ENCODE measurements at regions not wholly inside any gene's neighbourhood (a gene's known extent, or its start where the extent isn't known, plus 50 kb on each side); places are given as distances from the start of the nearest gene placed in this dataset.
"Not testable (repeated sequence)": the region's sequence is repeated elsewhere in the genome, so short reads cannot be mapped to it uniquely, and the experiment has no call there.

DNA sequence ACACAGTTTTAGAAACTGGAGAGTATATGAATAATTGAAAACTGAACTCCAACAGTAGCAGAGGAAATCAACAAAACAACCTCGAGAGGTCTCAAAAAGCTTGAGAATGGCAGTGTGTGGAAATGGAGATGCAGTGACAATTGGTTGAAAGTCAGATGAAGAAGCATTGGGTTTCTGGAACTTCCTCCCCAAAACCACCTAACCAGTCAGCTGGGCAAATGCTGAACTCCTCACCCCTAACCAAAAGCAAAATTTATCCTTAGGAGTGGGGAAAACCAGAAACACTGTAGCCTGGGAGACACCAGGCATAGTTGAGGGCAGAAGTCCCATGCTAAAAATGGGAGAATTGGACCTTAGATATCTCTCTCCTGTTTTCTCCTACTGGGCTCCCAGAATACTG, 109.9 kb downstream of the TANC2 start:
- DNase-seq (ENCODE audit: low read depth in 4 of 4, low spot score in 3 of 4), result no peak

DNA sequence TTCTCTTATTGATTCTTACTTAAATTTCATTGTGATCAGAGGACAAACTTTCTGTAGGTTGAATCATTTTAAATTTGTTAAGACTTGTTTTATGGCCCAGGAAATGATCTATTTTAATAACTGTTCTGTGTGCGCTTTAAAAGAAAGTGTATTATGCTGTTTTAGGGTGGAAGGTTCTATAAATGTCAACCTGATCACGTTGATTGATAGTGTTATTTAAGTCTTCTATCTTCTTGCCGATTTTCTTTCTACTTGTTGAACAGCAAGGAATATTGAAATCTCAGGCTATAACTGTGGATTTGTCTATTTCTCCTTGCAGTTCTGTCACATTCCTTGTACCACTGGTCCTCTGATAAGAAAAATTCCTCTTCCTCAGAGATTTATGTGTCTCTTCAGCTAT, 112.7 kb downstream of the TANC2 start:
- no peak for DNase-seq (ENCODE audit: low read depth in 4 of 4, low spot score in 3 of 4)

DNA sequence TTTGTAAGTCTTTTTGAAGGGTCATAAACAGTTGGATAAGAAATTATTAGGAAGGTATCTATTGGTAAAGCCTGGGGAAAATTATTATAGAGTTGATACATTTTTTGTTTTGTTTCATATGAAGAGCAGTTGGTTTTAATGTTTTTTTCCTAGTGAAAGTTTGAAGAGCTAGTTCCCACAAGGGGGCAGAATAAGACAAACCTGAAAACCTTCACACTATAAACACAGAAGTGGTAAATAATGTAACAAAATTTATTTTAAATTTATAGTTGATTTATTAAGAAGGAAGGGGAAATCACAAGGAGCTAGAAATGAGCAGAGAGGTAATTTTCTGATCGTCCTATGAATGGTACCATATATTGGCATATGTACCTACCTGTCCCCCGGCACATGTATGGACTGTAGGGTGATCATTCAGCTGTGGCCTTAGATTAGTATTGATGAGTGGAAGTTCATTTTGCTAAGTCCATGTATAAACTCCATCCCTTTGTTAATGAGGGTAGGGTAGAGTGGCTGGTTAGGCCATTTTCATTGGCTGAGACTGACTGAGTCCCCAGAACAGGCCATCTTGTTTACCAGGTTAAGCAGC, 116.3 kb downstream of the TANC2 start:
- peak in 2 of 4 donors; percentile 1 to 2 for DNase-seq (ENCODE audit: low read depth in 4 of 4, low spot score in 3 of 4)

DNA sequence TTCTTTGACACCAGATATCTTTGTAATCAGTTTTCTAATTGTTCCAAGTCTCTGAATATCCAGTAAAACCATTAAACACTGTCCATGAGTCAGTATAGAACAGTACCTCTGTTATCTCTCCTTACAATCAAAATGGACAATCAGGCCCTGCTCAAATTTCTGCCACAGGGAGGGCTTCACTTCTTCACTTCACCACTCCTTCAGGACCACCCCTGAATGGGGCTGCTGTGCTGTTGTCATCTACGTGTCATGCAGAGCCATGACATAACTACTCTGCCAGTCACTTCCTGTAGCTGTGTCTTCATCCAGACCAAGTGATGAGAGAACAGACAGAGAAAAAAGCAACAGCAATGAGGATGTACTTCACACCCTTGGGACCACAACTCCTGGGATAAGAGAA, 116.9 kb downstream of the TANC2 start:
- DNase-seq (ENCODE audit: low read depth in 4 of 4, low spot score in 3 of 4), result no peak

DNA sequence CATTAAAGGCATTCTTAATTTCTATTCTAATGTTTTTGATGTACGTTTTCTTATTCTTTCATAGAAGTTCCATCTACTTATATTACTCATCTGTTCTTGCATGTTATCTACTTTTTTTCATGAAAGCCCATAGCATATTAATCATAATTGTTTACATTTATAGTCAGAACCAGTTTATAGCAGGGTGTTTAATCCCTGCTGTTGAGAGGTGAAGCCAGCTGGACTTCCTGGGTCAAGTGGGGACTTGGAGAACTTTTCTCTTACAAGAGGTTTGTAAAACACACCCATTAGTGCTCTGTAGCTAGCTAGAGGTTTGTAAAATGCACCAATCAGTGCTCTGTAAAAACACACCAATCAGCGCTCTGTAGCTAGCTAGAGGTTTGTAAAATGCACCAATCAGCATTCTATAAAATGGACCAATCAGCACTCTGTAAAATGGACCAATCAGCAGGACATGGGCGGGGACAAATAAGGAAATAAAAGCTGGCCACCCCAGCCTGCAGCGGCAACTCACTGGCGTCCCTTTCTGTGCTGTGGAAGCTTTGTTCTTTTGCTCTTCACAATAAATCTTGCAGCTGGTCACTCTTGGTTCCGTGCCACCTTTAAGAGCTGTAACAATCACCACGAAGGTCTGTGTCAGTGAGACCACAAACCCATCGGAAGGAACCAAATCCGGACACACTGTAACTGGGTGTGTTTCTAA, 120.6 kb downstream of the TANC2 start:
- DNase-seq (ENCODE audit: low read depth in 4 of 4, low spot score in 3 of 4), result no peak

DNA sequence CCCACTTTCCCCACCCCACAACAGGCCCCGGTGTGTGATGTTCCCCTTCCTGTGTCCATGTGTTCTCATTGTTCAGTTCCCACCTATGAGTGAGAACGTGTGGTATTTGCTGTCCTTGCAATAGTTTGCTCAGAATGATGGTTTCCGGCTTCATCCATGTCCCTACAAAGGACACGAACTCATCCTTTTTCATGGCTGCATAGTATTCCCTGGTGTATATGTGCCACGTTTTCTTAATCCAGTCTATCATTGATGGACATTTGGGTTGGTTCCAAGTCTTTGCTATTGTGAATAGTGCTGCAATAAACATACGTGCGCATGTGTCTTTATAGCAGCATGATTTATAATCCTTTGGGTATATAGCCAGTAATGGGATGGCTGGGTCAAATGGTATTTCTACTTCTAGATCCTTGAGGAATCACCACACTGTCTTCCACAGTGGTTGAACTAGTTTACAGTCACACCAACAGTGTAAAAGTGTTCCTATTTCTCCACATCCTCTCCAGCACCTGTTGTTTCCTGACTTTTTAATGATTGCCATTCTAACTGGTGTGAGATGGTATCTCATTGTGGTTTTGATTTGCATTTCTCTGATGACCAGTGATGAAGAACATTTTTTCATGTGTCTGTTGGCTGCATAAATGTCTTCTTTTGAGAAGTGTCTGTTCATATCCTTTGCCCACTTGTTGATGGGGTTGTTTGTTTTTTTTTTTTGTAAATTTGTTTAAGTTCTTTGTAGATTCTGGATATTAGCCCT, 124.5 kb downstream of the TANC2 start:
- DNase-seq (ENCODE audit: low read depth in 4 of 4, low spot score in 3 of 4), result not testable (repeated sequence)

DNA sequence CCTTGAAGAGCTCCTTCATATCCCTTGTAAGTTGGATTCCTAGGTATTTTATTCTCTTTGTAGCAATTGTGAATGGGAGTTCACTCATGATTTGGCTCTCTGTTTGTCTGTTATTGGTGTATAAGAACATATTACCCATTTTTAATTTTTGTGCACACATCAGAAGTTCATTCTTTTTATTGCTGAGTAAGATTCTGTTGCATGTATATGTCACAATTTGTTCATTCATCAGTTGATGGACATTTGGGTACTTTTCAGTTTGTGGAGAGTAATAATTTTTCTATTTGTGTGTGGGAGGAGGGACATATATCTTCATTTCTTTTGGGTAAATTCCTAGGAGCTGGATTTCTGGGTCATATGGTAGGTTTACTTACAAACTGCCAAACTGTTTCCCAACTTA, 125.9 kb downstream of the TANC2 start:
- not testable (repeated sequence) for DNase-seq (ENCODE audit: low read depth in 4 of 4, low spot score in 3 of 4)

DNA sequence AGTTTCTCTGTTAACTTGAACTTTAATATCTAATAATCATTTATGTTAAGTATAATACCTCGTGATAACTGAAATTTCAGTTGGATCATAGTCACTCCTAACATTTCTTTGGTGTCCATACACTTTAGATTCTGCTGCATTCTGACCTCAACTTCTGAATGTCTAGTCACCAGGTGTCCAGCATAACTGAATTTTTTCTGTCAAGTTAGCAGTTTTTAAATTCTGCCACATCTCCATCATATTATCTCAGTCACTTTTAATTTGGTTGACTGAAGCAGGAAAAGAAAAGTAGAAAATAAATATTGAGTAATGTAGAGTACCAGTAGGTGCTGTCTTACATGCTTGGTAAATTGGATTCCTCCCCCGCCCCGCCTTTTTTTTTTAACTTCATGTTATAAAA, 128.6 kb downstream of the TANC2 start:
- no peak for DNase-seq (ENCODE audit: low read depth in 4 of 4, low spot score in 3 of 4)

DNA sequence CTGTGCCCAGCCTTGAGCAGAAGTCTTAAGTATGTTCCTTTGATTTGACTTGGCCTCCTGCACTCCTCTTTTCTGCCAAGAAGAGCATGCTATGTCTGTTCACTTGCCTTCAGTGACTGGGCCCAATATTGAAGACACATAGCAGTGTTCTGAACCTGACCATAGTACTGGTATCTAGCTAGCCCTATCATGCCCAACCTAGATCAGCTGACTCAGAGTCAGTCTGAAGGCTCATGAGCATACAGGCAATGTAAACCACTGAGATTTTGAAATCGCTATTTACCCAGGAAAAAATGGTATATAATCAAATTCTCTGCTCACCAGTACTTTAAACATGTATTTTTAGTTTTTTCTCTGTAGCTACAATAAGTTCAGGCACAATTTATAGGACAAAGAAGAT, 129.4 kb downstream of the TANC2 start:
- no peak for DNase-seq (ENCODE audit: low read depth in 4 of 4, low spot score in 3 of 4)

DNA sequence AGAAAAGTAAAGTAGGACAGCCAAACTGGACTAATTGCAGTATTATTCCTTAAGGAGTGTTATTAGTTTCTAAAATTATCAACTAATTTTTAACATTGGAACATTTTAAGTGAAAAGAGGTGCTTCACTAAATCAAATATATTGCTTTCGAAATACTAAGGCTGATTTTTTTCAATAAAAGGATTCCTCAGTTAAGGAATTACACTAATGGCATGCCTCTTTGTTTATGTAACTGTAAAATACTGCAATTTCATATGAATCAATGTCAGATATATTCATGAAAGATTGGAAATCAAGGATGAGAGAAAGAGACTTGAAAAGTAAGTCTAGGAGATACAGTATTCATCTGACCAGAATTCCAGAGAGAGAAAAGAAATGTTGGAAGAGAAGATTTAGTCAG, 129.8 kb downstream of the TANC2 start:
- no peak for DNase-seq (ENCODE audit: low read depth in 4 of 4, low spot score in 3 of 4)

DNA sequence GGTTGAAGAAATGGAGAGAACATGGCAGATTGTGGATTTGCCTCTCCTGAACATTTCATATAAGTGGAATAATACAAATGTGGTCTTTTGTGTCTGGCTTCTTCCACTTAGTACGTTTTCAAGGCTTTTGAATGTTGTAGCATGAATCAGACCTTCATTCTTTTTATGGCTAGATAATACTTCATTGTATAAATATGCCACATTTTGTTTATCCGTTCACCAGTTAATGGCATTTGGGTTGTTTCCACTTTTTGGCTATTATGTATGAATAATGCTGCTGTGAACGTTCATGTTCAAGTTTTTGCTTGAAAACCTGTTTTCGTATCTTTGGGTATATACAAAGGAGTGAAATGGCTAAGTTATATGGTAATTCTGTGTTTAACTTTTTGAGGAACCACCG, 130.4 kb downstream of the TANC2 start:
- no peak for DNase-seq (ENCODE audit: low read depth in 4 of 4, low spot score in 3 of 4)

DNA sequence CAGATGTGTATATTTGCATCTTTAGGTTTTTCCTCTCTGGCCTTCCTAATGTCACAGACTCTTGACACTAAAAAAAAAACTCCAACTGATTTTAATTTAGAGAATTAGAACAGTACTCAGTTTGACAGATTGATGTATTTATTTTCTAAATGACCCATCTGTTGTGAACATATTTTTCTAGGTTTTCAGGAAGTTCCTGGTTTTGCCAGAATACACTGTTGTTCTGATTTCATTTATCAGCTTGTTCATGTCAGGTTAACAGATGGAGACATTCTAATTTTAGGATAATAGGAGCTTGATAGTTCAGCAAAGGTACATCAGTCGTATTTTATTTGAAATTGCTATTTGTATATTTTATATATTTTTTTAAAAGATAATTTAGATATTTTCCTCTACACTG, 133.4 kb downstream of the TANC2 start:
- no peak for DNase-seq (ENCODE audit: low read depth in 4 of 4, low spot score in 3 of 4)

DNA sequence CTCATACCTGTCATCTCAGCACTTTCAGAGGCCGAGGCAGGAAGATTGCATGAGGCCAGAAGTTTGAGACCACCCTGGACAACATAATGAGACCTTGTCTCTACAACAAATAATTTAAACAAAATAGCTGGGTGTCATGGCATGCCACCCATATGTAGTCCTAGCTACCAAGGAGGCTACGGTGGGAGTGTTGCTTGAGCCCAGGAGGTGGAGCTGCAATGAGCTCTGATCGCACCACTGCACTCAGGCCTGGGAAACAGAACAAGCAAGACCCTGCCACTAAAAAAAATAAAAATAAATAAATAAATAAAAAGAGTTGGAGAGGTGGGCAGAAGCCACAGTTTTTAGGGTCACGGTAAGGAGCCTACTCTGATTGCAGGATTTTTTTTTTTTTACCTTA, 136.0 kb downstream of the TANC2 start:
- no peak for DNase-seq (ENCODE audit: low read depth in 4 of 4, low spot score in 3 of 4)

DNA sequence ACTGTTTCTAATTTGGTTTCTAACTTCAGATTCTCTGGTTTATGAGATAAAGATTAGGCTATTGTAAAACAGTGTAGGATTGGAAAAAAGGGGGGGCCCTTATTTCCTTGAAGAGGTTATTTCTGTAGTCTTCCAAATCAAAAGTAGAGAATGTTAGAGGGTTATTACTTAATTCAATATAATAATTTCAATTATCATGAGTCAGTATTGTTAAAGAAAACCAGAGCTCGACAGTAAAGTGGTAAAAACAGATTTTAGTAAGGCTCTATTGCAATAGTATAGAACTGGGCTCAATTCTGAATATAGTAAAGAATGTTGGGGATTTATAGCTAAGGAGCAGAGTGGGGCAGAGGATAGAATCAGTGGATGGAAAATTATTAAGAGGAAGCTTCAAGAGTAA, 140.0 kb downstream of the TANC2 start:
- no peak for DNase-seq (ENCODE audit: low read depth in 4 of 4, low spot score in 3 of 4)

DNA sequence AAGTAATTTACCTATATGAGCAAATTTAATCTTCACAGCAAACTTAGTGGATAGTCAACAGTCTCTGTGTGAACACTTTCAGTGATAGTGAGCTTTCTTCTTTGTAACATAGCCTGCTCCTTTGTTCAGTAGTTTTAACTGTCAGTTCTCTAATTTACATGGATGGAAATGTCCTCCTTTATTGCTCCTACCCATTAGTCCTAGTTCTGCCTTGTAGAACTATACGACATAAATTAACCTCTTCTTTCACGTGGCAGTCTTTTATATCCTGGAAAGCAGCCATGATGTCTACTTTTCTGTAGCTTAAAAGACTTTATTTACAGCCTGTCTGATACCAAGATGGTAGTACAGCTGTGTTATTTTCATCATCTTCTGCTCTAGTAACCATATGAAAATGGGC, 143.6 kb downstream of the TANC2 start:
- no peak for DNase-seq (ENCODE audit: low read depth in 4 of 4, low spot score in 3 of 4)

DNA sequence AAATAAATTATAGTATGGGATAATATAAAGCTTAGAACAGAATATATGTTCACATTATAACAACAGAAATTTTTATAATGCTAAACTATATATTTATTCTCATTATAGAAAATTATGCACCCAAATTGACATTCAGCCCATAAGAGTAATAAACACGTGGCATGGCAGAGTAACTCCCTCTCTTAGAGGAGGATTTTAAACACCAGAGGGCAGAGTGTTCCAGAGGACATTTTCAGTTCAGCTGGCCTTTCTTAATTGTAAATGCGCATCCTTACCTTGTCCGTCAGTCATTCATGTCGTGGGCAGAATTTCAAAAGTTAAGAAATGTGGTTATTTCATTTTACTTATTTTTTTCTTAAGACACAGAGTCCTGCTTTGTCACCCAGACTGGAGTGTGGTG, 147.1 kb downstream of the TANC2 start:
- no peak for DNase-seq (ENCODE audit: low read depth in 4 of 4, low spot score in 3 of 4)

DNA sequence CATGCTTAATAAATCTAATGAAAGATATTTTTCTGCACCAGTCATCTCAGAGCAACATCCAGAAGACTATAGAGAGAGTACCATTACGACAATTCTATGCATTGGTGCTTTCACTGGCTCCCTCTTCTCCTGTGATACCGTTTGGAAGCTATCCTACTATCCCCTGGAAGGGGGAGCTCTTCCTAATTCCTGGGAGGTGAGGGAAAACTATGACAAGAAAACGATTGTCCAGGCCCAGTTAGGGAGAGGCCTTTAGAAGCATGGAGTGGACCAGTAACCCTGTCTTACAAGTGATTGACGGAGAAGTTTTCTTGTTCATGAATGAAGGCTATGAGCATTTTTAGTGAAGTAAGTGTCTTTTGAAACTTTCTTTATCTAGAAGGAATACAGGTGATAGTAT, 150.2 kb downstream of the TANC2 start:
- no peak for DNase-seq (ENCODE audit: low read depth in 4 of 4, low spot score in 3 of 4)

DNA sequence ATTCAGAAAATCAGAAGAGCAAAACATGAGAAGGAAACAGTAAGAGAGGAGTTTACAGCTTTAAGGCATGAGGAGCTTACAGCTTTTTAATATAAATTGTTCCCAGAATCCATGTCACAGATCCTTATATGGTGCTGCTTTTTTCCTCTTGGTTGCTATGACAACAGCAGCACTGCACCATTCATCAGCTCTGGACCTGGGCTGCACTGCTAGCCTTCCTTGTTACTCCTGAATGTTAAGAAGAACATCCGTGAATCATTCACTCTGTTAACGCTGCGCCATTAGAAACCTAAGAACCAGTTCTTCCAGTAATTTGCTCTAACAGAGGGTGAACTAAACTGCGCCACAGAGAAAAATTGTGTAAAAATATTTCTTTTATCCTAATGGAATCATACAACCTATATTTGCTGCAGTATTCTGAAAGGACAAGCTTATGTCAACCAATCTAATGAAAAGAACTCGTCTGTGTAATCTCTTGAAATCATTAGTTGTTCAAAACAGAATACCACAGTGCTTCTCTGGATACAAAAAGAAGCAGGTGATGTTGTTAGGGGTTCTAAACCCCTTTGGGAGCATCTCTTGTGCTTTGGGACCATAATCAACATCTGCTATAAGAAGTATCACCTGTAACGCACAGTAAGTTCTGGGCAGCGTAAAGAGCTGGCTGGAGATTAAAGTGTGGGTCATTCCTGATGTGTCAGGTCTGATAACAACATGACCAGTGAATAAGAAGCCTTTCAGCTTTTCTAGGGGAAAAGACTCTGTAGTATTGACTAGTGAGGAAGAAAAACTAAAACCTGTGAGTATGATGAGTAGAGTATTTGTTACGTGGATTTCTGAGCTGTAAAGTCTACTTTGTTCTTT, 151.2 kb downstream of the TANC2 start:
- DNase-seq (ENCODE audit: low read depth in 4 of 4, low spot score in 3 of 4), result peak; percentile 36 to 60 (median 52)

DNA sequence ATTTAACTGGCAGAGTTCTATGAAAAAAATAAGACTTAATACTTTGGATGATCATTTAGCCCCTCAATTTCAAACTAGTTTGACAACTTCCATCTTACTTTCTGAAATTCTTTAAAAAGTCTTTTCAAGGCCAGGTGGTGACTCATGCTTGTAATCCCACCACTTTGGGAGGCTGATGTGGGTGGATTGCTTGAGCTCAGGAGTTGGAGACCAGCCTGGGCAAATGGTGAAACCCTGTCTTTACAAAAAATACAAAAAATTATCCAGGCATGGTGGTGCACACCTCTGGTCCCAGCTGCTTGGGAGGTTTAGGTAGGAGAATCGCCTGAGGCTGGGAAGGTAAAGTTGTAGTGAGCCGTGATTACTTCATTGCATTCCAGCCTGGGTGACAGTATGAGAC, 154.4 kb downstream of the TANC2 start:
- DNase-seq (ENCODE audit: low read depth in 4 of 4, low spot score in 3 of 4), result no peak

DNA sequence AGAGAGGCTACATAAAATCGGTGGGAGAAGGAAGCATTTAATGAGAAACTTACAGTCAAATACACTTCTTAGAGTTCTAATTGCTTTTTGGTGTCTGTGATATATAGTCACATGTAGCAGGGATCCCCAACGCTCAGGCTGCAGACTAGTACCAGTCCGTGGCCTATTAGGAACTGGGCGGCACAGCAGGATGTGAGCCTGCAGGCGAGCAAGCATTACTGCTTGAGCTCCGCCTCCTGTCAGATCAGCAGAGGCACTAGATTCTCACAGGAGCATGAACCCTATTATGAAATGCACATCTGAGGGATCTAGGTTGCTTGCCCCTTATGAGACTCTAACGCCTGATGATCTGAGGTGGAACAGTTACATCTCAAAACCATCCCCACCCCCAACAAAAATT, 158.5 kb downstream of the TANC2 start:
- no peak for DNase-seq (ENCODE audit: low read depth in 4 of 4, low spot score in 3 of 4)

DNA sequence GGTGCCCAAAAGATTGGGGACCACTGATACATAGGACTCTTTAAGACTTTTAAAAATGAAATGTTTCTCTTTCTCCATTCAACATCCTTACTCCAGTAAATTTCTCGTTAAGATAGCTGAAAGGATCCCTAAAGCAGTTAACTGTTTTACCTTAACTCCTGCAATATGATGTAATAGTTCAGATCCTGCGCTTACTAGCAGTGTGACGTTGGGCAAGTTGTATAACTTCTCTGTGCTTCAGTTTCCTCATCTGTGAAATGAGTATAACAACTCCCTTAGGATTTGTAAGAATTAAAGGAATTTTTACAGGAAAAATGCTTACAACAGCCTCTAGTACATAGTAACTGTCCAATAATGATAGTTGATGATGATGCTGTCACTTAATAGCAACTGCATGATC, 158.9 kb downstream of the TANC2 start:
- DNase-seq (ENCODE audit: low read depth in 4 of 4, low spot score in 3 of 4), result no peak
